HEK293 (cell line): ENCODE measurements at regions not wholly inside any gene's neighbourhood (a gene's known extent, or its start where the extent isn't known, plus 50 kb on each side); places are given as distances from the start of the nearest gene placed in this dataset.

Experiments
- ATF2 ChIP-seq: fragments of 450-650 bp; formaldehyde crosslinking; IDR thresholded peaks from 2 replicates; pipeline ENCODE4 v1.5.1; 2016; ENCODE audit warnings: missing biosample characterization, missing genetic modification characterization, low read depth
- CTCF ChIP-seq: fragments of 450-650 bp; formaldehyde crosslinking; IDR thresholded peaks from 2 replicates; pipeline ENCODE4 v1.5.1; 2016; ENCODE audit warnings: missing biosample characterization, missing genetic modification characterization
- KLF1 ChIP-seq: fragments of 450-650 bp; formaldehyde crosslinking; IDR thresholded peaks from 2 replicates; pipeline ENCODE4 v1.5.1; 2016; ENCODE audit warnings: missing biosample characterization, missing genetic modification characterization
- MYNN ChIP-seq: fragments of 450-650 bp; formaldehyde crosslinking; IDR thresholded peaks from 2 replicates; pipeline ENCODE4 v1.5.1; 2016; ENCODE audit warnings: missing biosample characterization, missing genetic modification characterization, borderline replicate concordance
- ZNF24 ChIP-seq: fragments of 450-650 bp; formaldehyde crosslinking; IDR thresholded peaks from 2 replicates; pipeline ENCODE4 v1.5.1; 2016; ENCODE audit warnings: missing biosample characterization, missing genetic modification characterization
- ZNF776 ChIP-seq: fragments of 450-650 bp; formaldehyde crosslinking; IDR thresholded peaks from 2 replicates; pipeline ENCODE4 v1.5.0; 2017; ENCODE audit warnings: missing biosample characterization, missing genetic modification characterization, borderline replicate concordance
- ZNF830 ChIP-seq: fragments of 450-650 bp; IDR thresholded peaks from 2 replicates; pipeline ENCODE4 v1.5.0; 2018; ENCODE audit warnings: missing biosample characterization, missing genetic modification characterization, low read depth, mild to moderate bottlenecking, moderate library complexity

GRCh38 chr3:103189941-103190340 is 755.1 kb downstream of the ZPLD1 start:
- TF ChIP-seq ZNF776 (tag by site-specific recombination) (no peak), CTCF (tag by site-specific recombination) (no peak), MYNN (no peak), ZNF24 (tag by site-specific recombination) (no peak), ZNF830 (tag by site-specific recombination) (no peak), ATF2 (tag by site-specific recombination) (no peak), KLF1 (tag by site-specific recombination) (no peak)
